GM12874 (cell line): ENCODE measurements at regions not wholly inside any gene's neighbourhood (a gene's known extent, or its start where the extent isn't known, plus 50 kb on each side); places are given as distances from the start of the nearest gene placed in this dataset.

Experiments used
- CTCF ChIP-seq: IDR thresholded peaks from 2 replicates; pipeline ENCODE4 v1.5.1; 2011; ENCODE audit warnings: low read depth, mild to moderate bottlenecking, control low read depth, low read length, moderate library complexity; ENCODE audit not compliant: insufficient read depth

- no peak for TF ChIP-seq CTCF
Observed at GRCh38 chr6:14796974-14797762, 448.7 kb upstream of the JARID2 start.

- TF ChIP-seq CTCF = no peak
Observed at GRCh38 chr6:14797875-14798593, 447.8 kb upstream of the JARID2 start.

GRCh38 chr6:14798594-14798982, 447.3 kb upstream of the JARID2 start:
- no peak for TF ChIP-seq CTCF

- TF ChIP-seq CTCF = no peak
Observed at GRCh38 chr6:14798996-14799588, 446.8 kb upstream of the JARID2 start.

GRCh38 chr6:14799928-14800327, 445.9 kb upstream of the JARID2 start:
- TF ChIP-seq CTCF = no peak

GRCh38 chr6:14802514-14803160, 443.2 kb upstream of the JARID2 start:
- no peak for TF ChIP-seq CTCF
